GM23338 (cell line): ENCODE measurements at regions not wholly inside any gene's neighbourhood (a gene's known extent, or its start where the extent isn't known, plus 50 kb on each side); places are given as distances from the start of the nearest gene placed in this dataset.
A peak's percentile ranks its signal among the peaks of the same experiment; 100 is the strongest.

Experiments used
- ATAC-seq: fragments of 200-7000 bp; cut with Tn5 transposase; 3 replicates; pipeline ENCODE4 v1.9.1; 2020
- DNase-seq: peaks from one replicate; pipeline ENCODE4 v3.0.0-alpha.2; 2015; ENCODE audit warnings: low spot score
- H2AFZ ChIP-seq: fragments of 200-600 bp; sonication (generic); 2 replicates; pipeline ENCODE4 v1.8.0; 2016; ENCODE audit warnings: antibody characterized with exemption, mild to moderate bottlenecking, moderate library complexity
- H3F3A ChIP-seq: fragments of 200-600 bp; sonication (generic); replicated peaks from 2 replicates; pipeline ENCODE4 v1.8.0; 2017; ENCODE audit warnings: antibody characterized with exemption, mixed run types, low read depth
- H3K27ac ChIP-seq: fragments of 200-600 bp; sonication (generic); 2 replicates; pipeline ENCODE4 v1.6.1; 2016; ENCODE audit warnings: low read depth
- H3K27me3 ChIP-seq: fragments of 200-600 bp; sonication (generic); 2 replicates; pipeline ENCODE4 v1.8.0; 2016; ENCODE audit warnings: mild to moderate bottlenecking, mixed run types, moderate library complexity; ENCODE audit not compliant: insufficient read depth
- H3K36me3 ChIP-seq: fragments of 200-600 bp; sonication (generic); 2 replicates; pipeline ENCODE4 v1.8.0; 2016; ENCODE audit warnings: mild to moderate bottlenecking; ENCODE audit not compliant: insufficient read depth
- H3K4me1 ChIP-seq: fragments of 200-600 bp; sonication (generic); 2 replicates; pipeline ENCODE4 v1.8.0; 2016; ENCODE audit warnings: mild to moderate bottlenecking, moderate library complexity; ENCODE audit not compliant: insufficient read depth
- H3K4me2 ChIP-seq: fragments of 200-600 bp; sonication (generic); 2 replicates; pipeline ENCODE4 v1.7.1; 2017; ENCODE audit warnings: mixed run types
- H3K4me3 ChIP-seq: fragments of 200-600 bp; sonication (generic); 2 replicates; pipeline ENCODE4 v1.6.1; 2016; ENCODE audit warnings: mixed run types
- H3K79me2 ChIP-seq: fragments of 200-600 bp; sonication (generic); replicated peaks from 2 replicates; pipeline ENCODE4 v1.8.0; 2017; ENCODE audit warnings: mild to moderate bottlenecking; ENCODE audit not compliant: insufficient read depth
- H3K9me2 ChIP-seq: fragments of 200-600 bp; sonication (generic); 2 replicates; pipeline ENCODE4 v1.8.0; 2017; ENCODE audit not compliant: insufficient read depth
- H4K20me1 ChIP-seq: fragments of 200-600 bp; sonication (generic); replicated peaks from 2 replicates; pipeline ENCODE4 v1.8.0; 2017; ENCODE audit warnings: mild to moderate bottlenecking; ENCODE audit not compliant: insufficient read depth
- H3K27ac Mint-ChIP-seq: 2 replicates; pipeline ENCODE4 v1.8.0; 2020; ENCODE audit warnings: inconsistent platforms, mild to moderate bottlenecking, moderate library complexity, mixed read lengths
- H3K27me3 Mint-ChIP-seq: 3 replicates; pipeline ENCODE4 v1.8.0; 2022; ENCODE audit warnings: low read depth, mild to moderate bottlenecking, moderate library complexity, mixed read lengths, inconsistent platforms; ENCODE audit not compliant: insufficient read depth, poor library complexity
- H3K36me3 Mint-ChIP-seq: 3 replicates; pipeline ENCODE4 v1.8.0; 2021; ENCODE audit warnings: low read depth, mild to moderate bottlenecking, inconsistent platforms, moderate library complexity, mixed read lengths
- H3K4me1 Mint-ChIP-seq: 3 replicates; pipeline ENCODE4 v1.8.0; 2020; ENCODE audit warnings: mild to moderate bottlenecking, inconsistent platforms, mixed read lengths
- H3K4me3 Mint-ChIP-seq: 3 replicates; pipeline ENCODE4 v1.8.0; 2021; ENCODE audit warnings: moderate library complexity, mild to moderate bottlenecking, inconsistent platforms, mixed read lengths
- H3K9me3 Mint-ChIP-seq: 3 replicates; pipeline ENCODE4 v1.8.0; 2020; ENCODE audit warnings: moderate library complexity, mild to moderate bottlenecking, inconsistent platforms, mixed read lengths
- CREB1 ChIP-seq: fragments of 250-450 bp; sonication (Bioruptor Pico); IDR thresholded peaks from 2 replicates; pipeline ENCODE4 v1.5.0; 2020; ENCODE audit warnings: low read depth, mild to moderate bottlenecking, moderate library complexity
- CTCF ChIP-seq, 2 experiments: fragments of 200-600 bp in 1 of 2; sonication (generic) in 1 of 2; conservative IDR thresholded peaks; 2 replicates each; pipeline versions ENCODE4 v1.5.1 to v1.6.1; 2016 to 2017; ENCODE audit warnings: antibody characterized with exemption in 2 of 2, low read depth in 2 of 2, mild to moderate bottlenecking in 2 of 2, moderate library complexity in 1 of 2
- EZH2 ChIP-seq: fragments of 200-600 bp; sonication (generic); IDR thresholded peaks from one replicate; pipeline ENCODE4 v1.8.0; 2017; ENCODE audit warnings: antibody characterized with exemption, mild to moderate bottlenecking, low read depth; ENCODE audit not compliant: unreplicated experiment
- JUNB ChIP-seq: IDR thresholded peaks from one replicate; pipeline ENCODE4 v1.6.1; 2016; ENCODE audit warnings: antibody characterized with exemption; ENCODE audit not compliant: unreplicated experiment
- POLR2AphosphoS5 ChIP-seq: IDR thresholded peaks from 2 replicates; pipeline ENCODE4 v1.6.1; 2016; ENCODE audit warnings: antibody characterized with exemption, low read depth
- STAT1 ChIP-seq: IDR thresholded peaks from one replicate; pipeline ENCODE4 v1.6.1; 2016; ENCODE audit warnings: antibody characterized with exemption; ENCODE audit not compliant: unreplicated experiment
- ZNF114 ChIP-seq: fragments of 250-450 bp; sonication (Bioruptor Pico); IDR thresholded peaks from 2 replicates; pipeline ENCODE4 v1.5.0; 2020; ENCODE audit warnings: mild to moderate bottlenecking, moderate library complexity
- ZNF331 ChIP-seq: fragments of 250-450 bp; sonication (Bioruptor Pico); IDR thresholded peaks from 2 replicates; pipeline ENCODE4 v1.5.0; 2020; ENCODE audit warnings: low read depth, mild to moderate bottlenecking, moderate library complexity
- ZNF462 ChIP-seq: fragments of 250-450 bp; sonication (Bioruptor Pico); IDR thresholded peaks from 2 replicates; pipeline ENCODE4 v1.5.0; 2020; ENCODE audit warnings: mild to moderate bottlenecking, moderate library complexity

- H3F3A ChIP-seq = no peaks in the 10 kb centered on the region
- Mint-ChIP-seq H3K36me3 (no peaks in the 10 kb centered on the region), H3K9me3 (no peaks in the 10 kb centered on the region), H3K4me3 (no peak overlapping the region), H3K27me3 (no peaks in the 10 kb centered on the region), H3K4me1 (no peaks in the 10 kb centered on the region), H3K27ac (no peak overlapping the region)
- H3K27me3 ChIP-seq = no peaks in the 10 kb centered on the region
- TF ChIP-seq CREB1 (no peak), ZNF331 (CRISPR knock-in tag) (no peak), CTCF (conservative IDR thresholded peaks at IDR 0.05; ENCODE audit: low read depth in 2 of 2) (0 out of 4 replicates have a peak, but pooled peaks of 1 of the 2 experiments have one; percentile 10), JUNB (no peak)
- H3K4me1 ChIP-seq = no peaks in the 10 kb centered on the region
- DNase-seq = peak; percentile 27
- no peaks in the 10 kb centered on the region for H3K9me2 ChIP-seq
- no peak overlapping the region for H3K27ac ChIP-seq
- H3K4me3 ChIP-seq = no peak overlapping the region
- H4K20me1 ChIP-seq = no peaks in the 10 kb centered on the region
- no peak overlapping the region for H2AFZ ChIP-seq
- no peaks in the 10 kb centered on the region for H3K36me3 ChIP-seq
- no peaks in the 10 kb centered on the region for H3K79me2 ChIP-seq
- peak; percentile 61 for ATAC-seq
- H3K4me2 ChIP-seq = no peak overlapping the region
Observed at GRCh38 chr4:155099231-155099630, 109.2 kb upstream of the NPY2R start.

- Histone ChIP-seq H2AFZ (no peak overlapping the region; the same call in 1 of the 2 replicates), H4K20me1 (no peaks in the 10 kb centered on the region), H3K4me1 (no peaks in the 10 kb centered on the region), H3K36me3 (no peaks in the 10 kb centered on the region), H3K4me3 (no peak overlapping the region), H3K9me2 (no peaks in the 10 kb centered on the region; the same call in 1 of the 2 replicates), H3K27ac (no peak overlapping the region), H3K79me2 (no peaks in the 10 kb centered on the region), H3F3A (no peaks in the 10 kb centered on the region), H3K4me2 (no peak overlapping the region), H3K27me3 (no peaks in the 10 kb centered on the region)
- Mint-ChIP-seq H3K36me3 (peaks cover 12% of the 10 kb centered on the region), H3K4me1 (no peaks in the 10 kb centered on the region), H3K4me3 (no peak overlapping the region), H3K27ac (no peak overlapping the region), H3K9me3 (peaks cover 12% of the 10 kb centered on the region; the same call in 2 of the 3 replicates), H3K27me3 (no peaks in the 10 kb centered on the region)
- TF ChIP-seq ZNF114 (CRISPR knock-in tag) = no peak
- ATAC-seq (no peak), DNase-seq (no peak)
Observed at GRCh38 chr4:155106629-155107028, 101.8 kb upstream of the NPY2R start.

GRCh38 chr4:155107059-155107458 is 101.4 kb upstream of the NPY2R start:
- DNase-seq = no peak
- Histone ChIP-seq H3K4me1 (no peaks in the 10 kb centered on the region), H3K79me2 (no peaks in the 10 kb centered on the region), H3K4me2 (no peak overlapping the region), H3F3A (no peaks in the 10 kb centered on the region), H2AFZ (no peak overlapping the region), H3K4me3 (no peak overlapping the region), H3K9me2 (no peaks in the 10 kb centered on the region; the same call in 1 of the 2 replicates), H4K20me1 (no peaks in the 10 kb centered on the region), H3K27me3 (no peaks in the 10 kb centered on the region), H3K36me3 (no peaks in the 10 kb centered on the region), H3K27ac (no peak overlapping the region)
- H3K9me3 Mint-ChIP-seq = peaks cover 17% of the 10 kb centered on the region
- TF ChIP-seq EZH2 (no peak), ZNF462 (CRISPR knock-in tag) (no peak), STAT1 (no peak), POLR2AphosphoS5 (no peak), JUNB (no peak)
- no peaks in the 10 kb centered on the region for H3K4me1 Mint-ChIP-seq
- no peaks in the 10 kb centered on the region for H3K27me3 Mint-ChIP-seq
- no peak overlapping the region for H3K4me3 Mint-ChIP-seq
- H3K27ac Mint-ChIP-seq = no peak overlapping the region
- H3K36me3 Mint-ChIP-seq = peaks cover 15% of the 10 kb centered on the region
- no peak for ATAC-seq
